IPS DF 6.9 (cell line): ENCODE measurements at regions not wholly inside any gene's neighbourhood (a gene's known extent, or its start where the extent isn't known, plus 50 kb on each side); places are given as distances from the start of the nearest gene placed in this dataset.

Source experiments
- DNase-seq: peaks from one replicate; pipeline ENCODE4 v3.0.0-alpha.2; 2013; ENCODE audit warnings: low read depth, low spot score
- H3K27ac ChIP-seq: one replicate; pipeline ENCODE4 v1.5.1; 2013; ENCODE audit warnings: low read length, control low read depth
- H3K27me3 ChIP-seq: 2 replicates; pipeline ENCODE4 v1.6.1; 2013; ENCODE audit warnings: mild to moderate bottlenecking, low read length; ENCODE audit not compliant: control insufficient read depth, insufficient read depth
- H3K36me3 ChIP-seq: 2 replicates; pipeline ENCODE4 v1.6.1; 2013; ENCODE audit warnings: low read length; ENCODE audit not compliant: control insufficient read depth, insufficient read depth
- H3K4me1 ChIP-seq: 2 replicates; pipeline ENCODE4 v1.6.1; 2013; ENCODE audit warnings: low read length; ENCODE audit not compliant: control insufficient read depth, insufficient read depth
- H3K4me3 ChIP-seq: 2 replicates; pipeline ENCODE4 v1.5.1; 2013; ENCODE audit warnings: mild to moderate bottlenecking, low read length
- H3K9me3 ChIP-seq: 2 replicates; pipeline ENCODE4 v1.6.1; 2013; ENCODE audit warnings: low read length, inconsistent platforms; ENCODE audit not compliant: control insufficient read depth, insufficient read depth
- WGBS: extraction: QIAGEN DNeasy Blood & Tissue Kit; methylation state at CpG from one replicate; pipeline ENCODE4 v1.1.7; 2013; ENCODE audit warnings: mixed read lengths, missing lambda C conversion rate; ENCODE audit not compliant: insufficient read length, insufficient coverage; 5-methylcytosine and 5-hydroxymethylcytosine counted together

DNA sequence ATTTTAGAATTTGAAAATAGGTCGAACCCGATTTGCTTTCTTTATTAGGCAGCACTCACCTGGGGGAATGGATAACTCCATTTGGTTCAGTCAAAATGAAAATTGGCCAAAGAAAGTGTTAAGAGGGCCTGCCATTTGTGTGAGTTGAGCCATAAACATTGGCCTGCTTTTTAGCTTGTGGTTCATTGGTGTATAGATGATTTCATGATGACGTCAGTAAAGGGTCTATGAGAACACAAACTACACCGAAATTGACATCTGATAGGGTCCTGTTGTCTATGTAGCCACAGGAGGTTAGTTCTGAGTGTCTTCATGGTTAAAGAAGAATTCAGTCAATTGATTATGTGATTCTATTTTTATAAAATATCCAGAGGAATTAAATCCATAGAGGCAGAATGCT lies 1001.5 kb upstream of the EEF2KMT start:
- H3K27ac ChIP-seq, result no peak overlapping the region
- H3K36me3 ChIP-seq, result no peaks in the 10 kb centered on the region
- no peaks in the 10 kb centered on the region for H3K4me1 ChIP-seq
- H3K4me3 ChIP-seq, result no peak overlapping the region
- H3K9me3 ChIP-seq, result no peaks in the 10 kb centered on the region; the same call in 1 of the 2 replicates
- no peaks in the 10 kb centered on the region for H3K27me3 ChIP-seq
- no CpG with 5 or more reads among the region's 4 CpGs for WGBS
- no peak for DNase-seq

DNA sequence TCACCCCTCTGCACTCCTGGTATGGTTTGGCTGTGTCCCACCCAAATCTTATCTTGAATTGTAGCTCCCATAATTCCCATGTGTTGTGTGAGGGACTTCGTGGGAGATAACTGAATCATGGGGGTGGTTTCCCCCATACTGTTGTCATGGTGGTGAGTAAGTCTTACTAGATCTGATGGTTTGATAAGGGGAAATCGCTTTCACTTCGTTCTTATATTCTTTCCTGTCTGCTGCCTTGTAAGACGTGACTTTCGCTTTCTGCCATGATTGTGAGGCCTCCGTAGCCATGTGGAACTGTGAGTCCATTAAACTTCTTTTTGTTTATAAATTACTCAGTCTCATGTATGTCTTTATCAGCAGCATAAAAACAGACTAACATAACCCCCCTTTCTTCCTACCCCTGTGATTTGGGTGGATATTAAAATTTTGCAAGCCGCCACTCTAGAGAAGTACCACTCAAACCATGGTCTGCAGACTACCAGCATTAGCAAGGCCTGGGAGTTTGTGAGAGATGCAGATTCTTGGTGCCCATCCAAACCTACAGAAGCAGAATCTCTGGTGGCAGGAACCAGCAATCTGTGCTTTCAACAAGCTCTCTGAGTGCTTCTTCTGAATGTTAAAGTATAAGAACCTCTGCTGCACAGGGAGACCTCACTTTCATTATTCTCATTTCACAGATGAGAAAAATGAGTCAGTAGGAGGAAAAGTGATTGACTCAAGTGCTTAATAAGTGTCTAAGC lies 999.5 kb upstream of the EEF2KMT start:
- no peaks in the 10 kb centered on the region; the same call in 1 of the 2 replicates for H3K9me3 ChIP-seq
- no peak overlapping the region for H3K27ac ChIP-seq
- H3K4me1 ChIP-seq, result no peaks in the 10 kb centered on the region
- no peak for DNase-seq
- no CpG with 5 or more reads among the region's 7 CpGs for WGBS
- H3K4me3 ChIP-seq, result no peak overlapping the region
- no peaks in the 10 kb centered on the region for H3K36me3 ChIP-seq
- H3K27me3 ChIP-seq, result no peaks in the 10 kb centered on the region; the same call in 1 of the 2 replicates

DNA sequence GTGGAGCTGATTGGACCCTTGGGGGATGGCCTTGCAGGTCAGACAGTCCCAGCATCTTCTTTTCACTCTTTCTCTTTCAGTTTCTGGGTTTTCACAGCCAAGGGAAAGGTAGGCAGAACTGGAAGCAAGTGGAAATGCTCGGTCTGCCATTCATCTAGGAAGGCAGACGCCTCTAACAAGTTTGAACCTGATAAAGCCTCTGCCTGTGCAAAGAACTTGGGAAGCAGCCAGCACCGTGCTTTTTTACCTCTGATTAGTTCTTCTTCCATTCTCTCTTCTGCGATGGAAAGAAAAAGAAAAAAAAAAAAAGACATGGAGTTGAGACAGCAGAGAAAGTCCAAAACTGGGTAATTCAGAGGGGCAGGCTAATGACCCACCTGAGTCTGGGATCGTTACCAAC lies 997.8 kb upstream of the EEF2KMT start:
- no peak for DNase-seq
- Histone ChIP-seq H3K4me3 (no peak overlapping the region), H3K36me3 (no peaks in the 10 kb centered on the region), H3K9me3 (no peaks in the 10 kb centered on the region; the same call in 1 of the 2 replicates), H3K27ac (no peak overlapping the region), H3K27me3 (no peaks in the 10 kb centered on the region; the same call in 1 of the 2 replicates), H3K4me1 (no peaks in the 10 kb centered on the region)
- no CpG with 5 or more reads among the region's 5 CpGs for WGBS

DNA sequence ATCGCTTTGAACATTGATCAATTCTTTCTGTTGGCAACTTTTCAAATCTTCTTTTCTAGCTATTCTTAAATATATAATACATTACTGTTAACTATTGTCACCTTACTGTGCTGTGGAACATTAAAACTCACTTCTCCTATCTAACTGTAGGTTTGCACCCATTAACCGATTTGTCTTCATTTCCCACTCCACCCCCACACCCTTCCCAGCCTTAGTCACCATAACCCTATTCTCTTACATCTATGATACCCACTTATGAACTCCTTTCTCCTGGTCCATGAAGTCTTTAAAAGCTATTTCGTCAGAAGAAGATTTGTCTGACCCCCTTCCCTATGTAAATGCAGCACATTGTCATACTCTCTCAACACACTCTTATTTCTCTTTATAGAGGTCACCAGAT lies 993.4 kb upstream of the EEF2KMT start:
- no CpG with 5 or more reads among the region's 3 CpGs for WGBS
- no peaks in the 10 kb centered on the region; the same call in 1 of the 2 replicates for H3K27me3 ChIP-seq

DNA sequence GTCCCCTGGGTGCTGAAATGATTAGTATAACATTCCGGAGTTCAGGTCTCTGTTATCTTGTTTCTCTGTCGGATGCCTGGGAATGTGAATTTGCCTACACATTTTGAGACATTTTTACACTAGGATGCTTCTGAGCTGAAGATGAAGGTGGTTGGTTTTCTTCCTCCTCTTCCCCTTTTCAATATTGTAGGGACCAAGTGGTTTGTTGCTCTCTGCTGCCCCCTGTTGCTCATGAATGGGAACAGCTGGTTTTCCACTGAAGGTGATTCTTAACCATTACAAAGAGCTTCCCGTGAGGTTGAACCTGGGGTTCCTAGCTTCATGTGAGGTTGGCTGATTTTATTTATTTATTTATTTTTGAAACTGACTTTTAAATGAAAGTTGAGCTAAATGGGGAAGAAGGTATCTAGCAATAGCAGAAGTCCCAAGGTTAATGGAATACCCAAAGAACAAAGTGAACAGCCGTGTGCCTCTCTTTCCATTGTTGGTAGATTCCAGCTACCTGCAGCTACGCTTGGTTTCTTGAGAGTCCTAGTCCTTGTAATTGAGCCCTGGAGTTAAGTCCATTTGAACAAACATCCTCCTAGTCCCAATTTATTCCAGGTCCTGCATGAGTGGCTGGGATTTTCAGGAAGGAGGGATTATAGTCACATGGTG lies 983.9 kb upstream of the EEF2KMT start:
- no peak overlapping the region for H3K27ac ChIP-seq
- DNase-seq, result peak; percentile 31
- no peaks in the 10 kb centered on the region for H3K27me3 ChIP-seq
- no peaks in the 10 kb centered on the region; the same call in 1 of the 2 replicates for H3K9me3 ChIP-seq
- WGBS, result no CpG with 5 or more reads among the region's 5 CpGs
- no peak overlapping the region for H3K4me3 ChIP-seq
- no peaks in the 10 kb centered on the region for H3K4me1 ChIP-seq
- H3K36me3 ChIP-seq, result no peaks in the 10 kb centered on the region

More for the DNA sequence above, 993.4 kb upstream of the EEF2KMT start:
- Histone ChIP-seq H3K36me3 (no peaks in the 10 kb centered on the region), H3K4me3 (no peak overlapping the region), H3K9me3 (peaks cover 2% of the 10 kb centered on the region; the same call in 1 of the 2 replicates), H3K27ac (no peak overlapping the region), H3K4me1 (no peaks in the 10 kb centered on the region)
- DNase-seq, result no peak

DNA sequence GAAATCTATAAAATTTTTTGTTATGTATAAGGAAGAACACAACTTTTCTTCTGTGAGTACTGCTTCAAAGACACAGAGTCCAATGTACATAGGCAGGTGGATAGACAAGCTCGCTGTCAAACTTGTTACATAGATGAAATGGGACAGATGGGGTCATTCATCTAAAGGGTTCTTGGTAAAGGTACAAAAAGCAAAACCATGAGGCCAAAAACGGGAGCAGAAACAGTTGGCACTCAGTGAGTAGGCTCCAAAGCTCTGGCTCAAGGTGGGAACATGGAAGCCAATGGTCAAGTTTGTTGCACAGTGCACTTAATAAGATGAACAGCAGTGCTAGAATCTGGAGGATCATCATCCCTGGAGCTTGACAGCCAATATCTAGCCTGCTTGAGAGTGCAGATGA lies 979.0 kb upstream of the EEF2KMT start:
- WGBS, result no CpG with 5 or more reads among the region's 2 CpGs
- no peaks in the 10 kb centered on the region for H3K4me1 ChIP-seq
- H3K4me3 ChIP-seq, result no peak overlapping the region
- H3K36me3 ChIP-seq, result no peaks in the 10 kb centered on the region
- H3K9me3 ChIP-seq, result no peaks in the 10 kb centered on the region; the same call in 1 of the 2 replicates
- no peak overlapping the region for H3K27ac ChIP-seq
- no peaks in the 10 kb centered on the region for H3K27me3 ChIP-seq
- DNase-seq, result no peak

DNA sequence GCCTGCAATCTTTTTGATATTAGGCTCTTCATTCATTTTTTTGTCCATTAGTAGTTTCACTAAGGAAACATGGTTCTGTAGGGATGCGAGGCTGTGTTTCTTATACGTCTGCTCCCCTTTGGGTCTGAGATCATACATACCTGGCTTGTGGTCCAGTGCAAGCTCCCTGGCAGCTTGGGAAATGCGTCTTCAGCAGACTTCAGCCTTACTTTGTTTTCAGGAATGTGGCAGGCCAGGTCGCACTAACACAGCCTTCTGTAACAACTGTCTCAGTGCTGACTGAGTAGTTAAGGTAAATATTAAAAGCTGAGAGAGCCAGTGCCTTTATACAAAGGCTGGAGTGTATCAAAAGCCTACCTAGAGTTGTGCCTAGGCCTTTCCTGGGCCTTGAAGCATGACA lies 970.5 kb upstream of the EEF2KMT start:
- no peak for DNase-seq
- WGBS, result no CpG with 5 or more reads among the region's 4 CpGs
- H3K27me3 ChIP-seq, result no peaks in the 10 kb centered on the region
- no peak overlapping the region for H3K27ac ChIP-seq
- no peaks in the 10 kb centered on the region for H3K36me3 ChIP-seq
- H3K4me1 ChIP-seq, result no peaks in the 10 kb centered on the region
- H3K9me3 ChIP-seq, result no peaks in the 10 kb centered on the region
- H3K4me3 ChIP-seq, result no peak overlapping the region

DNA sequence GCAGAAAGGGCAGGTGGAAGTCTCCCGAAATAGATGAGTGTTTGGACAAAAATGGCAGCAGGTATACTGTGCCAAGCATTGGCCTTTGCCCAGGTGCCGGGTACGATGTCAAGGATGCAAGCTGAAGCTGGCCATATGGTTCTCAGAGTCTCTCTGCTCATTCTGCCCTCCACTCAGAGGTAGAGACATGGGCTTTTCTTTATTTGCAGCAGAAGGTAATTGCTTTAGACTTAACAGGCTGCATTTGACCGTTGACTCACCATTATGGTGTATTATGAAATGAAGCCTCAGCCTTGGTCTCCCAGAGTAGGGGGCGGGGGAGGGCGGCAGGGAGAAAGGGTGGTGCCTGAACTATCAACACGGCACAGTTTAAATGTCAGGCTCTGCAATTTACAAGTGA lies 969.1 kb upstream of the EEF2KMT start:
- Histone ChIP-seq H3K9me3 (no peaks in the 10 kb centered on the region), H3K27ac (no peak overlapping the region), H3K27me3 (no peaks in the 10 kb centered on the region), H3K36me3 (no peaks in the 10 kb centered on the region), H3K4me3 (no peak overlapping the region), H3K4me1 (no peaks in the 10 kb centered on the region)
- no peak for DNase-seq
- WGBS, result no CpG with 5 or more reads among the region's 7 CpGs

DNA sequence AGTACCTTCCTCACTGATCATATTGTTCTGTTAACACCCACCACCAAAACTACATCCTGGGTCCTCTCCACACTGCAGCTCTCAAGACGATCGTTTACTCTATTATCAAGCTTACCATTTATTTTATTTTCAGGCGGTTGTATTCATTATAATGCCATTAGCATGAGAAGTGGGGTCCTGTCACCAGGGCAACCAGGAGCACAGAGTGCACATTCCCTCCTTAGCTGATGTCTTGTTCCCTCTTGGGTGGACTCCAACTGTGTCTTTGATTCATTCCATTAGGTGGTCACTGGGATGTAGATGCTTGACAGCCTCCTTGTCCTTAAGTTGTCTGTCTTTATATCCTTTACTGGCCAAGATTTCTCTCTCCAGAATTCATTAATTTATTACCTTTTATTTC lies 965.9 kb upstream of the EEF2KMT start:
- no peak overlapping the region for H3K4me3 ChIP-seq
- no peaks in the 10 kb centered on the region for H3K27me3 ChIP-seq
- no peaks in the 10 kb centered on the region for H3K36me3 ChIP-seq
- H3K9me3 ChIP-seq, result no peaks in the 10 kb centered on the region
- no peaks in the 10 kb centered on the region for H3K4me1 ChIP-seq
- 100% methylated on average over 2 of the region's 3 CpGs for WGBS
- H3K27ac ChIP-seq, result no peak overlapping the region
- no peak for DNase-seq

DNA sequence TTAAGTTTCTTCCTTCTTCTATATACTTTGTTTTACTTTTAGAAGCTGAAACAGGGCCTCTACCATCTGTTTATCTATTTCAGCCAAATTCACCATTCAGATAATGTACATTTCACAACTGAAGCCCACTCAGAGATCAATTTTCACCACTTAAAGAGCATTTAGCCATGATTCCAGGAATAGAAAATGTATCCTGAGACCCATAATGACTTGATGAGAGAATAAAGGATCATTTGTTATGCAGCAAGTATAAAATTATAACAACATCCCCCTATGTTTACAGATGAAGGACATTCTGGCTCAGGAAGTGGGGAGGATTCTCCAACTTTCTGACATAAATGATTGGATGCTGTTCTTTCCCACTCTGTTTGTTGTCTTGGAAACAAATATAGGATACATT lies 962.1 kb upstream of the EEF2KMT start:
- no peak overlapping the region for H3K27ac ChIP-seq

DNA sequence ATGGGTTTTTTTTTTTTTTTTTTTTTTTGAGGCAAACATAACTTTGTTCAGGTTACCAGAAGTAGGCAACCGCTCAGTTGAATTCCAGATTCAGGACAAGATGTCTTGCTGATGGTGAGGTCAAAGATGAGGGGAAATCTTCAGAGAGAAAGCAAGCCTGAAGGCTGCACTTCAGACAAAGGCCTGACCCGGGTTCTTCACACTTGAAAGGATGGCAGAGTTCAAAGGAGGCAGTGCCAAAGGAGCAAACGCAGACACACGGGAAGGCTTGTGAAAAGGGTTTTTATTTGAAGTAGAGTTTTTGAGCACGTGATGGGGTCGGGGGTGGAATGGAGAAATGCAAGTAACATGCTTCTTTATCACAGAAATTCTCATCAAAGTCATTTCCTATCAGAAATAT lies 960.2 kb upstream of the EEF2KMT start:
- WGBS, result no CpG with 5 or more reads among the region's 6 CpGs
- H3K36me3 ChIP-seq, result no peaks in the 10 kb centered on the region
- no peaks in the 10 kb centered on the region for H3K27me3 ChIP-seq
- DNase-seq, result no peak
- H3K4me1 ChIP-seq, result no peaks in the 10 kb centered on the region
- H3K4me3 ChIP-seq, result no peak overlapping the region
- H3K9me3 ChIP-seq, result no peaks in the 10 kb centered on the region
- H3K27ac ChIP-seq, result no peak overlapping the region

More for the DNA sequence above, 962.1 kb upstream of the EEF2KMT start:
- Histone ChIP-seq H3K27me3 (no peaks in the 10 kb centered on the region), H3K4me1 (no peaks in the 10 kb centered on the region), H3K9me3 (no peaks in the 10 kb centered on the region), H3K4me3 (no peak overlapping the region), H3K36me3 (no peaks in the 10 kb centered on the region)
- no peak for DNase-seq
